GM06990 (cell line): ENCODE measurements at regions not wholly inside any gene's neighbourhood (a gene's known extent, or its start where the extent isn't known, plus 50 kb on each side); places are given as distances from the start of the nearest gene placed in this dataset.

Experiments
- DNase-seq: peaks from one replicate; pipeline ENCODE4 v3.0.0-alpha.2; 2011; ENCODE audit not compliant: insufficient read length; ENCODE audit errors: extremely low read depth
- H3K27me3 ChIP-seq: replicated peaks from 2 replicates; pipeline ENCODE4 v1.6.0; 2011; ENCODE audit warnings: low read length; ENCODE audit not compliant: control insufficient read depth, insufficient read depth
- H3K36me3 ChIP-seq: 2 replicates; pipeline ENCODE4 v1.5.1; 2011; ENCODE audit warnings: low read length; ENCODE audit not compliant: control insufficient read depth, insufficient read depth
- H3K4me3 ChIP-seq: replicated peaks from 2 replicates; pipeline ENCODE4 v1.5.1; 2011; ENCODE audit warnings: low read depth, mild to moderate bottlenecking, control low read depth, low read length
- CTCF ChIP-seq: IDR thresholded peaks from 2 replicates; pipeline ENCODE4 v1.5.1; 2011; ENCODE audit warnings: low read length, control low read depth, mild to moderate bottlenecking, inconsistent platforms; ENCODE audit not compliant: insufficient read depth, poor library complexity, severe bottlenecking

GRCh38 chr20:24810676-24811407 is 138.2 kb upstream of the CST7 start:
- no peaks in the 10 kb centered on the region for H3K36me3 ChIP-seq
- TF ChIP-seq CTCF = no peak
- no peaks in the 10 kb centered on the region; the same call in 1 of the 2 replicates for H3K27me3 ChIP-seq
- no peak for DNase-seq
- no peak overlapping the region for H3K4me3 ChIP-seq

DNA sequence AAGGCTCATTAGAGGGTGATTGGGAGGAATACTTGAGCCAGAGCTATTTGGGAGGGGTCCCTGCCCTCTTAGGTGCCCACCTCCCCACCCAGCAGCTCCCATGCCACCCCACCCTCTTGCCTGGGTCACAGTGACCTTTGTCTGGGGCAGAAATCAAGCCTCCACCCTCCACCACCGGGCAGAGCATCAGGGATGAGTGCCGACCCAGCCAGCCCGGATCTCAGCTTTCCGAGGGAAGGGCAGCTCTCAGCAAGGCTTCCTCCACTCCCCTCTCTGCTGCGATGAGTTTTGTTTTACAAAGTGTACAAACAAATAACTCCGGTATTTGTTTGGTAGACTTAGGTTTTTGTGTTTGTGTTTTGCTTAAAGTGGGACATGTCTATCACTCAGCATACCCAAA is 136.7 kb upstream of the CST7 start:
- no peaks in the 10 kb centered on the region; the same call in 1 of the 2 replicates for H3K27me3 ChIP-seq
- H3K36me3 ChIP-seq = no peaks in the 10 kb centered on the region
- no peak for TF ChIP-seq CTCF
- no peak overlapping the region for H3K4me3 ChIP-seq
- DNase-seq = no peak

DNA sequence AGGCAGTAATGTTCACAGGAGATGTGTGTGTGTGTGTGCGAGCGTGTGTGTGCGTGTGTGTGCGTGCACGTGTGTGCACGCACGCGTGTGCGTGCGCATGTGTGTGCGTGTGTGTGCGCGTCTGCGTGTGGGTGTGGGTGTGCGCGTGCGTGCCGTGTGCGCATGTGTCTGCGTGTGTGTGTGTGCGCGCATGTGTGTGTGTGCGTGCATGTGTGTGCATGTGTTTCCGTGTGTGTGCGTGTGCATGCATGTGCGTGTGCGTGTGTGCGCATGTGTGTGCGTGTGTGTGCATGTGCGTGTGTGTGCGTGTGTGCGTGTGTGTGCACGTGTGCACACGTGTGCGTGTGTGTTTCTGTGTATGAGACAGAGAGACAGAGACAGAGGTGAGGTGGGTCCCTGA is 136.0 kb upstream of the CST7 start:
- Histone ChIP-seq H3K4me3 (no peak overlapping the region), H3K27me3 (no peaks in the 10 kb centered on the region; the same call in 1 of the 2 replicates), H3K36me3 (no peaks in the 10 kb centered on the region)
- DNase-seq = no peak
- TF ChIP-seq CTCF = no peak

GRCh38 chr20:24813496-24813895 is 135.6 kb upstream of the CST7 start:
- no peak for TF ChIP-seq CTCF
- Histone ChIP-seq H3K36me3 (no peaks in the 10 kb centered on the region), H3K27me3 (no peaks in the 10 kb centered on the region; the same call in 1 of the 2 replicates), H3K4me3 (no peak overlapping the region)
- DNase-seq = no peak

DNA sequence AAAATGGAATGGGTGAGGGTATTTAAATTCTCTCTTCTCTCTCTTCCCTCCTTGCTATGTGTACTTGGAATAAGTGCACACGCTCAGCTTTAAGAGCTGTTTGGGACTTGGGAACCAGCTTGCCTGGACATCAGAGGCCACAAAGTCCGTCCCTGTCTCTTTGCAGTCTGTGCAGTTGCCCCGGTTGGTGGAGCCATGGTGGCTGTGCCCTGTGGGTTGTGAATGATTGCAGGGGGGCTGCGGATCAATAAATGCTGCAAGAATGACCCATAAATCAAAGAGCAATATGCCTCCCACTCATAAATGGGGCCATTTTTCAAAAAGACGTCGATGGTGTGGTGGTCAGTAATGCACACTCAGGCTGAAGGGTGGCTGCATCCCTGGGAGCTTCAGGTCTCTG is 135.1 kb upstream of the CST7 start:
- no peak for DNase-seq
- no peaks in the 10 kb centered on the region for H3K36me3 ChIP-seq
- TF ChIP-seq CTCF = no peak
- H3K4me3 ChIP-seq = no peak overlapping the region
- H3K27me3 ChIP-seq = no peaks in the 10 kb centered on the region; the same call in 1 of the 2 replicates

GRCh38 chr20:24814556-24815195 is 134.4 kb upstream of the CST7 start:
- TF ChIP-seq CTCF = no peak
- H3K36me3 ChIP-seq = no peaks in the 10 kb centered on the region
- no peak overlapping the region for H3K4me3 ChIP-seq
- H3K27me3 ChIP-seq = no peaks in the 10 kb centered on the region; the same call in 1 of the 2 replicates
- no peak for DNase-seq
